ENCODE measurements at regions not wholly inside any gene's neighbourhood (a gene's known extent, or its start where the extent isn't known, plus 50 kb on each side); places are given as distances from the start of the nearest gene placed in this dataset.

DNA sequence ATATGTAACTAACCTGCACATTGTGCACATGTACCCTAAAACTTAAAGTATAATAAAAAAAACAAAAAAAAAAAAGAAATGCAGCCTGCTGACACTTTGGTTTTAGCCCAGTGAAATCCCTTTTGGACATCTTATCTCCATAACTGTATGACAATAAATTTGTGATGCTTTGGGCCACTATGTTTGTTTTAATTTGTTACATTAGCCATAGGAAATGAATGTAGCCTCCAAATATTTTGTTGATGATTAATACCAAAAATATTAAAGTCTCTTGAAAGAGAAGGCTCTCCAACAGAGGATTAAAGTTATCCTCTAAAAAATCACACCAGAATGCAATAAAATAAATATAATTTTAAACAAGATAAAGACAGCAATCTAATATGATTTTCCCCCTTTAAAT is 852.7 kb upstream of the SLIT2 start:
- Histone ChIP-seq H3K4me3 (no peak overlapping the region), H3K36me3 (no peaks in the 10 kb centered on the region), H3K27ac (no peak overlapping the region), H3K9me3 (peaks cover 0 to 3% (median 0%) of the 10 kb centered on the region in 8 donors), H3K27me3 (replicated peaks in 1 of 7) (no peaks in the 10 kb centered on the region), H3K4me1 (no peaks in the 10 kb centered on the region)
- intact Hi-C loops (cut with DNase I; ENCODE audit: low total_unique reads) = no loop called here
- DNase-seq = no peak
- no peak for TF ChIP-seq POLR2AphosphoS5 (IDR thresholded peaks at IDR 0.05)

DNA sequence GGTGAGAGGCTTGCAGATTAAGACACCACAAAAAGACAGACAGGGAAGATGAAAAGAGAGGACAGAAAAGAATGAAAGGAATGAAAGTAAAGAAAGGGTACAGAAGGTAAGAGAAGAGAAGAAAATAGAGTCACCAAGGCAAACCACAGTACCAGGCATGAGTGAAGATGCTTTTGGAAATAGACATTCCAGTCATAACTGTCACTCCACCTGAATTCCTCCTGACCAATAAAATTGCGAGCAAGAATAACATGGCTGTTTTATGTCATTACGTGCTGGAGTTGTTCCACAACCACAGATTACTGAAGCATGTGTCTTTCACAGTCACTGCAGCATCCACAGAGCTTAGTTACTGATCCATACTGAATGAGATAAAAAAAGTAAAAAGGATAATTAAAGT is 864.9 kb upstream of the SLIT2 start:
- no peaks in the 10 kb centered on the region for H3K36me3 ChIP-seq
- DNase-seq = no peak
- no peaks in the 10 kb centered on the region for H3K27me3 ChIP-seq (replicated peaks in 1 of 7)
- intact Hi-C loops (cut with DNase I; ENCODE audit: low total_unique reads) = no loop called here
- H3K27ac ChIP-seq = no peak overlapping the region
- peaks cover 0 to 5% (median 0%) of the 10 kb centered on the region in 8 donors for H3K9me3 ChIP-seq
- H3K4me1 ChIP-seq = no peaks in the 10 kb centered on the region
- no peak overlapping the region for H3K4me3 ChIP-seq
- TF ChIP-seq, protein P1, sequence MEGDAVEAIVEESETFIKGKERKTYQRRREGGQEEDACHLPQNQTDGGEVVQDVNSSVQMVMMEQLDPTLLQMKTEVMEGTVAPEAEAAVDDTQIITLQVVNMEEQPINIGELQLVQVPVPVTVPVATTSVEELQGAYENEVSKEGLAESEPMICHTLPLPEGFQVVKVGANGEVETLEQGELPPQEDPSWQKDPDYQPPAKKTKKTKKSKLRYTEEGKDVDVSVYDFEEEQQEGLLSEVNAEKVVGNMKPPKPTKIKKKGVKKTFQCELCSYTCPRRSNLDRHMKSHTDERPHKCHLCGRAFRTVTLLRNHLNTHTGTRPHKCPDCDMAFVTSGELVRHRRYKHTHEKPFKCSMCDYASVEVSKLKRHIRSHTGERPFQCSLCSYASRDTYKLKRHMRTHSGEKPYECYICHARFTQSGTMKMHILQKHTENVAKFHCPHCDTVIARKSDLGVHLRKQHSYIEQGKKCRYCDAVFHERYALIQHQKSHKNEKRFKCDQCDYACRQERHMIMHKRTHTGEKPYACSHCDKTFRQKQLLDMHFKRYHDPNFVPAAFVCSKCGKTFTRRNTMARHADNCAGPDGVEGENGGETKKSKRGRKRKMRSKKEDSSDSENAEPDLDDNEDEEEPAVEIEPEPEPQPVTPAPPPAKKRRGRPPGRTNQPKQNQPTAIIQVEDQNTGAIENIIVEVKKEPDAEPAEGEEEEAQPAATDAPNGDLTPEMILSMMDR (IDR thresholded peaks at IDR 0.05 in 8 of 11, conservative IDR thresholded peaks at IDR 0.05 in 3 of 11) = no peak
- WGBS, 5 donors = 86 to 93% (median 89%) methylated on average over 2 of the region's 2 CpGs

DNA sequence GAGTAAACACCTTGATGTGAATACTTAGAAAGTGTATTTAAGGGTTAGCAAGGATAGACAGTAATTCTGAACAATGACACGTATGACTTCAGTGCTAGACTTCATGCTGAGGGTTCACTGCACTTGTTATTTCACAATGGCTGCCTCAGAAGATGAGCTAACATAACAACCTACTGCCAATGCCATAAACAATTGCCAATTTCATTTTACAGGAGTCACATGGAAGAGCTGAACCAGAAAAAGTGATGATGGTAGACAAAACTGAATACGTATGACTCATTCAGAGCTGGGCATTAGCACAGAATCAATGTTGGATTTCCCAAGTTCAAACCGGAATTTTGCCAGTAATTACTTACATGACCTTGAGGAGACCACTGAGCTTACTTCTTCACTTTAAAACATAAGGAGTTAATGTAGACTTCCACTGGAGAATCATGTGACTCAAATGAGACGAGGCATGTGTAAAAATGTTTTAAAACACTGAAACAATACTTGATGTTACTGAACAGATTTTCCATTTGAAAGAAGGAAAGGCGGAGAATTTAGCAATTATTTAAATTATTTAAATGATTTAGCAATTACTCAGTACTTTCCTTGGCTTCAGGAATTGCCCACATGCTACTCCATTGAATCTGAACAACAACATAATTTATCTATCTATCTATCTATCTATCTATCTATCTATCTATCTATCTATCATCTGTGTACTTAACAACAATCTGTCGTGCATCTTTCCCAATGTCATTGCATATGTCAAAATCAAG is 868.5 kb upstream of the SLIT2 start:
- intact Hi-C loops (cut with DNase I; ENCODE audit: low total_unique reads) = no loop called here
- Histone ChIP-seq H3K4me1 (no peaks in the 10 kb centered on the region), H3K9me3 (no peaks in the 10 kb centered on the region), H3K27ac (no peak overlapping the region), H3K4me3 (no peak overlapping the region), H3K27me3 (replicated peaks in 1 of 7) (no peaks in the 10 kb centered on the region), H3K36me3 (no peaks in the 10 kb centered on the region)
- DNase-seq = no peak
- TF ChIP-seq POLR2AphosphoS5 (IDR thresholded peaks at IDR 0.05) (no peak), POLR2A (IDR thresholded peaks at IDR 0.05) (no peak)
- TF ChIP-seq, protein P1 (IDR thresholded peaks at IDR 0.05 in 8 of 11, conservative IDR thresholded peaks at IDR 0.05 in 3 of 11) = no peak
- WGBS, 5 donors = 83 to 88% (median 84%) methylated on average over 6 of the region's 6 CpGs

DNA sequence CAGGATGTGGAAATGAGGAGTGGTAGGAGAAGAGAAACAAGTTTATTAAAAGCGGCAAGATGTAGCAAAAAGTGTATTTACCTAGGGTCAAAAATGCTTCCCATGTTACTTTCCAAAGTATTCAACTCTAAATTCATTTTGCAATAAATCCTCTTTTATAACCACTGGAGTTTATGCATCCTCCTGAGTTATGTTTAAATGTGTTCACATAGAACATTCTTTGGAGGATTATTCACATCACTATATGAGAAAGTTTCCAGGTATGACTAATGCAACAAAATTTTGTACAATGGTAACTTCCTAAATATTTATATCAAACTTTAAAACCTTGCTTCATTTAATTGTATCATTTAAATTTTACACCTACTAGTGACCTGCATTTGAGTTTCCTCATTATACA is 870.6 kb upstream of the SLIT2 start:
- no peak for TF ChIP-seq POLR2A (IDR thresholded peaks at IDR 0.05)
- no peak for TF ChIP-seq POLR2AphosphoS5 (IDR thresholded peaks at IDR 0.05)
- TF ChIP-seq, protein P1 (IDR thresholded peaks at IDR 0.05 in 8 of 11, conservative IDR thresholded peaks at IDR 0.05 in 3 of 11) = no peak
- intact Hi-C loops (cut with DNase I; ENCODE audit: low total_unique reads) = no loop called here

More for the DNA sequence above, 870.6 kb upstream of the SLIT2 start:
- Histone ChIP-seq H3K4me3 (no peak overlapping the region), H3K4me1 (no peaks in the 10 kb centered on the region), H3K9me3 (no peaks in the 10 kb centered on the region), H3K27ac (no peak overlapping the region), H3K36me3 (no peaks in the 10 kb centered on the region), H3K27me3 (replicated peaks in 1 of 7) (no peaks in the 10 kb centered on the region)
- no peak for DNase-seq
- 87 to 95% (median 90%) methylated on average over 1 of the region's 1 CpG for WGBS, 5 donors
